ENCODE measurements at regions not wholly inside any gene's neighbourhood (a gene's known extent, or its start where the extent isn't known, plus 50 kb on each side); places are given as distances from the start of the nearest gene placed in this dataset.

GRCh38 chr2:14915983-14916382 is 283.5 kb downstream of the LRATD1 start:
- TF ChIP-seq FOXM1 (IDR thresholded peaks at IDR 0.05; ENCODE audit: borderline replicate concordance, low read depth) (no peak), NFIC (IDR thresholded peaks at IDR 0.05) (no peak), RAD21 (IDR thresholded peaks at IDR 0.05; ENCODE audit: low read depth) (no peak), CREB1 (IDR thresholded peaks at IDR 0.05; ENCODE audit: low read depth) (no peak), EGR1 (IDR thresholded peaks at IDR 0.05) (no peak), ZBTB7A (IDR thresholded peaks at IDR 0.05; ENCODE audit: low read depth) (no peak), YY1 (IDR thresholded peaks at IDR 0.05; ENCODE audit: low read depth) (no peak), EP300 (IDR thresholded peaks at IDR 0.05; ENCODE audit: borderline replicate concordance) (no peak), REST (IDR thresholded peaks at IDR 0.05; ENCODE audit: low read depth) (no peak), CEBPB (IDR thresholded peaks at IDR 0.05) (no peak), MAX (IDR thresholded peaks at IDR 0.05) (no peak), TCF12 (IDR thresholded peaks at IDR 0.05; ENCODE audit: low read depth) (no peak), TAF1 (IDR thresholded peaks at IDR 0.05; ENCODE audit: low read depth) (no peak), TEAD4 (IDR thresholded peaks at IDR 0.05) (no peak)
- TF ChIP-seq, protein P1, sequence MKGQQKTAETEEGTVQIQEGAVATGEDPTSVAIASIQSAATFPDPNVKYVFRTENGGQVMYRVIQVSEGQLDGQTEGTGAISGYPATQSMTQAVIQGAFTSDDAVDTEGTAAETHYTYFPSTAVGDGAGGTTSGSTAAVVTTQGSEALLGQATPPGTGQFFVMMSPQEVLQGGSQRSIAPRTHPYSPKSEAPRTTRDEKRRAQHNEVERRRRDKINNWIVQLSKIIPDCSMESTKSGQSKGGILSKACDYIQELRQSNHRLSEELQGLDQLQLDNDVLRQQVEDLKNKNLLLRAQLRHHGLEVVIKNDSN (IDR thresholded peaks at IDR 0.05) = no peak

GRCh38 chr2:14923820-14924580 is 291.5 kb downstream of the LRATD1 start:
- TF ChIP-seq YY1 (IDR thresholded peaks at IDR 0.05; ENCODE audit: low read depth) (no peak), CREB1 (IDR thresholded peaks at IDR 0.05; ENCODE audit: low read depth) (no peak), FOXM1 (IDR thresholded peaks at IDR 0.05; ENCODE audit: borderline replicate concordance, low read depth) (no peak), ZBTB7A (IDR thresholded peaks at IDR 0.05; ENCODE audit: low read depth) (no peak), EP300 (IDR thresholded peaks at IDR 0.05; ENCODE audit: borderline replicate concordance) (no peak), EGR1 (IDR thresholded peaks at IDR 0.05) (no peak), TEAD4 (IDR thresholded peaks at IDR 0.05) (no peak), TAF1 (IDR thresholded peaks at IDR 0.05; ENCODE audit: low read depth) (no peak), TCF12 (IDR thresholded peaks at IDR 0.05; ENCODE audit: low read depth) (no peak), MAX (IDR thresholded peaks at IDR 0.05) (no peak), NFIC (IDR thresholded peaks at IDR 0.05) (no peak), RAD21 (IDR thresholded peaks at IDR 0.05; ENCODE audit: low read depth) (no peak), REST (IDR thresholded peaks at IDR 0.05; ENCODE audit: low read depth) (no peak), CEBPB (IDR thresholded peaks at IDR 0.05) (no peak)
- TF ChIP-seq, protein P1 (IDR thresholded peaks at IDR 0.05) = no peak

DNA sequence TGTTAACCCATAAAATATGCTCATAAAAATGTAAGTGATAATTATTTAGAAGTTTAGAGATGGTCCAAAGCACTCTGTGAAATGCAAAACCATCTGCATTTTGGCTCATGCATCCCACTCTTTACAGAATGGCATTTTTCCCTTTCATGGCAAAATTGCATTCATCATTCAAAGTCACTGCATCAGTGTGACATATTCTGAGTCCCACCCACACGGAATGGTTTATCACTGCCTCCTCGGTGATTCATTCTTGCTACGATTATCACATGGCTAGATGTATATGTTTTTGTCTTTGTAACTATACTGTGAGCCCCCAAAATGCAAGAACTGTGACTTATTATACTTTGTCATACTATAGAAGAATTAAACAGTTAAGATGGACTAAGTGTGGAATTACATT is 293.0 kb downstream of the LRATD1 start:
- no peak for TF ChIP-seq REST (IDR thresholded peaks at IDR 0.05; ENCODE audit: low read depth)
- no peak for TF ChIP-seq TAF1 (IDR thresholded peaks at IDR 0.05; ENCODE audit: low read depth)
- TF ChIP-seq, protein P1 (IDR thresholded peaks at IDR 0.05) = no peak
- no peak for TF ChIP-seq FOXM1 (IDR thresholded peaks at IDR 0.05; ENCODE audit: borderline replicate concordance, low read depth)
- TF ChIP-seq NFIC (IDR thresholded peaks at IDR 0.05) = no peak
- TF ChIP-seq EGR1 (IDR thresholded peaks at IDR 0.05) = no peak
- no peak for TF ChIP-seq ZBTB7A (IDR thresholded peaks at IDR 0.05; ENCODE audit: low read depth)
- TF ChIP-seq MAX (IDR thresholded peaks at IDR 0.05) = no peak
- TF ChIP-seq EP300 (IDR thresholded peaks at IDR 0.05; ENCODE audit: borderline replicate concordance) = no peak
- TF ChIP-seq TEAD4 (IDR thresholded peaks at IDR 0.05) = no peak
- no peak for TF ChIP-seq TCF12 (IDR thresholded peaks at IDR 0.05; ENCODE audit: low read depth)
- no peak for TF ChIP-seq CREB1 (IDR thresholded peaks at IDR 0.05; ENCODE audit: low read depth)
- TF ChIP-seq YY1 (IDR thresholded peaks at IDR 0.05; ENCODE audit: low read depth) = no peak
